Body of pancreas (tissue), 4 donors: ENCODE measurements at regions not wholly inside any gene's neighbourhood (a gene's known extent, or its start where the extent isn't known, plus 50 kb on each side); places are given as distances from the start of the nearest gene placed in this dataset.

Source experiments
- ATAC-seq: fragments of 150-250 bp; one replicate; pipeline ENCODE4 v1.9.1; 2016
- DNase-seq, 4 donors: peaks; one replicate each; pipeline ENCODE4 v3.0.0-alpha.2; 2019
- H3K27ac ChIP-seq, 4 donors: fragments of 200-600 bp; sonication (generic); 1 replicate in 3 of 4; 2 replicates in 1 of 4; pipeline versions ENCODE4 v1.5.1 to v1.6.1; 2016 to 2019; ENCODE audit warnings: mild to moderate bottlenecking in 1 of 4, mixed read lengths in 1 of 4, moderate library complexity in 1 of 4
- H3K27me3 ChIP-seq, 2 donors: fragments of 200-600 bp; sonication (generic); one replicate each; pipeline ENCODE4 v1.6.0; 2016; ENCODE audit warnings: mild to moderate bottlenecking in 1 of 2
- H3K36me3 ChIP-seq, 2 donors: fragments of 200-600 bp; sonication (generic); replicated peaks in 1 of 2; 2 replicates each; pipeline ENCODE4 v1.5.1; 2016; ENCODE audit warnings: low read depth in 2 of 2; ENCODE audit not compliant: insufficient read depth in 1 of 2
- H3K4me1 ChIP-seq: fragments of 200-600 bp; sonication (generic); one replicate; pipeline ENCODE4 v1.6.0; 2016
- H3K4me3 ChIP-seq, 2 donors: fragments of 200-600 bp; sonication (generic); 1 replicate in 1 of 2; 2 replicates in 1 of 2; pipeline ENCODE4 v1.5.1; 2016 to 2019
- H3K9me3 ChIP-seq, 3 donors: fragments of 200-600 bp; sonication (generic); 1 replicate in 2 of 3; 2 replicates in 1 of 3; pipeline ENCODE4 v1.5.1; 2016
- POLR2A ChIP-seq, 3 donors: fragments of 450-650 bp; IDR thresholded peaks; one replicate each; pipeline ENCODE4 v1.6.1; 2016; ENCODE audit warnings: antibody characterized with exemption in 3 of 3, mild to moderate bottlenecking in 2 of 3
- WGBS, 2 donors: methylation state at CpG; one replicate each; pipeline ENCODE4 v1.1.5; 2017; 5-methylcytosine and 5-hydroxymethylcytosine counted together
- intact Hi-C: fragments of 100-400 bp; cut with DNase I; formaldehyde crosslinking; loops from one replicate; pipeline ENCODE4 v1.15.1; 2023
- TF ChIP-seq, protein P1 (sequence below), 7 experiments: fragments of 450-650 bp in 4 of 7; fragments of 200-600 bp in 3 of 7; sonication (generic) in 3 of 7; IDR thresholded peaks; one replicate each; pipeline ENCODE4 v1.5.1; 2016 to 2019; ENCODE audit warnings: antibody characterized with exemption in 7 of 7

DNA sequence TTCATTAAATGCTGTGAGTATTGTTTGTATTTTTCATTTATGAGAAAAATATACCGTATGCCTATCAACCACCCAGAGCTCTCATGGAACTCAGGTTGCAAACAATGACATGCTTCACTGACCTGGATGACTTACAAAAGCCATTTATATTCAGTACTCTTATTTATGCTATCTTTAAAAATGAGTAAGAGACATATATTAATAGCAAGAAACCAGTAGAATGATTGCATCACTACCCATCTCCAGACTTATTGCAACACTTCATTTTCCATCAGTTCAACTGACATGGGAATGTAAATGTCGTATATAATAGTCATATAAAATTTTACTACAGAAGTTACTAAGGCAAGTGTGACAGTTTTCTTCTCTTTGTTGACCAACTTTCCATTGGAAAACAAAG lies 69.1 kb downstream of the OTP start:
- Histone ChIP-seq H3K4me3 (no peak overlapping the region), H3K36me3 (no peaks in the 10 kb centered on the region)

DNA sequence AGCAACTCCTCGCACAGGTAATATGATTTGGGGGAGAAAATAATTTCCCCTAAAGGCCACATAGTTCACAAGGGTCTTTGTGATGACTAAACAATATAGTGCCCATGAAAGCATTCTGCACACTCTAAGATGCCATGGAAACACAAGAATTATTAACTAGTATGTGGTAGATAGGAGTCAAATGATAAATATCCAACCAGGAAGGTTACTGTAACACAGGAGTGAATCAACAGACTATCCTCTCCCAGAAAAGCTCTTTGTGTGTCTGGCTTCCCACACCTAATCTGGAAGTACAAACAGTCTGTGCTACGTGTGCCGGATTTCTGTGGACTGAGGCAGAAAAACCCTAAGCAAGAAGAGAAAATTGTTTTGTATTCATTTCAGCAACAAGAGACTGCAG lies 70.0 kb downstream of the OTP start:
- WGBS, 2 donors: 32 to 33% methylated on average over 3 of the region's 3 CpGs
- Histone ChIP-seq H3K4me3 (no peak overlapping the region), H3K27me3 (no peaks in the 10 kb centered on the region), H3K36me3 (no peaks in the 10 kb centered on the region), H3K9me3 (no peaks in the 10 kb centered on the region), H3K4me1 (peaks cover 3% of the 10 kb centered on the region), H3K27ac (no peak overlapping the region)
- ATAC-seq (no peak), DNase-seq (no peak)
- intact Hi-C loops: no loop called here
- TF ChIP-seq, protein P1, sequence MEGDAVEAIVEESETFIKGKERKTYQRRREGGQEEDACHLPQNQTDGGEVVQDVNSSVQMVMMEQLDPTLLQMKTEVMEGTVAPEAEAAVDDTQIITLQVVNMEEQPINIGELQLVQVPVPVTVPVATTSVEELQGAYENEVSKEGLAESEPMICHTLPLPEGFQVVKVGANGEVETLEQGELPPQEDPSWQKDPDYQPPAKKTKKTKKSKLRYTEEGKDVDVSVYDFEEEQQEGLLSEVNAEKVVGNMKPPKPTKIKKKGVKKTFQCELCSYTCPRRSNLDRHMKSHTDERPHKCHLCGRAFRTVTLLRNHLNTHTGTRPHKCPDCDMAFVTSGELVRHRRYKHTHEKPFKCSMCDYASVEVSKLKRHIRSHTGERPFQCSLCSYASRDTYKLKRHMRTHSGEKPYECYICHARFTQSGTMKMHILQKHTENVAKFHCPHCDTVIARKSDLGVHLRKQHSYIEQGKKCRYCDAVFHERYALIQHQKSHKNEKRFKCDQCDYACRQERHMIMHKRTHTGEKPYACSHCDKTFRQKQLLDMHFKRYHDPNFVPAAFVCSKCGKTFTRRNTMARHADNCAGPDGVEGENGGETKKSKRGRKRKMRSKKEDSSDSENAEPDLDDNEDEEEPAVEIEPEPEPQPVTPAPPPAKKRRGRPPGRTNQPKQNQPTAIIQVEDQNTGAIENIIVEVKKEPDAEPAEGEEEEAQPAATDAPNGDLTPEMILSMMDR (IDR thresholded peaks at IDR 0.05): no peak
- no peak for TF ChIP-seq POLR2A (IDR thresholded peaks at IDR 0.05)

More for the DNA sequence above, 69.1 kb downstream of the OTP start:
- Histone ChIP-seq H3K4me1 (peaks cover 3% of the 10 kb centered on the region), H3K27me3 (no peaks in the 10 kb centered on the region), H3K9me3 (no peaks in the 10 kb centered on the region), H3K27ac (no peak overlapping the region)
- no peak for DNase-seq
- WGBS, 2 donors: 80 to 81% methylated on average over 2 of the region's 2 CpGs
- ATAC-seq: no peak
- intact Hi-C loops: no loop called here
- no peak for TF ChIP-seq POLR2A (IDR thresholded peaks at IDR 0.05)
- TF ChIP-seq, protein P1 (IDR thresholded peaks at IDR 0.05): no peak

DNA sequence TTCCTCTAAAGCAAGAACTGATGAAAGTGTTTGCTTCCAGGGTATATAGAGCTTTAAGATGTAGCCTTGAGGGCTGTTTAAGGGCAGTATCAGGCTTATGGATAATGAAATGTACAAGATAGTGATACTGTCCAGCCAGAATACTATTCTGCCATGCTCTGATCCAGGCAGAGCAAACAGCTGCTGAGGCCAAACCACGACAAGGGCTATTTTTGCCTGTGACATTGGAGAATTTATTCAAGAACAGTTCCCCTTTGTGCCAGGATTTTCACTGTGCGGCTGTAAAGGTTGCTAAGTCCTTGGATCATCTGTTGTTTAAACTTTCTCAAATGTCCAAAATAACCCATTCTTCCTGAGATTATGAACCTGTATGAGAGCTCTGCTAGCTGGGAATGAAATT lies 70.4 kb downstream of the OTP start:
- no peaks in the 10 kb centered on the region for H3K36me3 ChIP-seq
- TF ChIP-seq, protein P1 (IDR thresholded peaks at IDR 0.05): no peak
- no peak for TF ChIP-seq POLR2A (IDR thresholded peaks at IDR 0.05)
- H3K27me3 ChIP-seq: no peaks in the 10 kb centered on the region
- 20 to 28% methylated on average over 2 of the region's 2 CpGs for WGBS, 2 donors
- ATAC-seq (no peak), DNase-seq (no peak)
- peaks cover 3% of the 10 kb centered on the region for H3K4me1 ChIP-seq
- no peak overlapping the region for H3K27ac ChIP-seq
- H3K9me3 ChIP-seq: no peaks in the 10 kb centered on the region
- H3K4me3 ChIP-seq: no peak overlapping the region
- intact Hi-C loops: no loop called here

DNA sequence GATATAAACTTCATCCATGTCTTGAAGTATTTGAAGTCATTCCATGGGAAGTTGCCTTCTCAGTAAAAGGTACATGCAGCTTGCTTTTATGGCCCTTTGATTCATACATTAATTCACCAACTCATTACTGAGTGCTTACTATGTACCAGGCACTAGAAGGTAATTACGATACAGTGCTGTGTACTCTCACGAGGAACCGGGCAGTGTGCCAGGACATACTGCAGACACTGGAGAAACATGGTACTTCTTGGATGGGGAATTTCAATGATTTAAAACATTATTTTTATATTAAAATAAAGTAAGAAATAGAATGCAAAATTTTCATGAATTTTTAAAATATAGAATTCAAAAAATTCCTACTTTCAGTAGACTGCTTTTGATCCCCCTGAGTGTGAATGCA lies 71.4 kb upstream of the WDR41 start:
- TF ChIP-seq POLR2A (IDR thresholded peaks at IDR 0.05): no peak
- TF ChIP-seq, protein P1 (IDR thresholded peaks at IDR 0.05): no peak
- no peaks in the 10 kb centered on the region for H3K27me3 ChIP-seq
- H3K4me1 ChIP-seq: no peaks in the 10 kb centered on the region
- no peaks in the 10 kb centered on the region for H3K36me3 ChIP-seq
- no peak overlapping the region for H3K27ac ChIP-seq
- no peak overlapping the region for H3K4me3 ChIP-seq
- DNase-seq (peak in 1 of 4 donors; percentile 35), ATAC-seq (no peak)
- H3K9me3 ChIP-seq: no peaks in the 10 kb centered on the region
- intact Hi-C loops: no loop called here
- 32 to 39% methylated on average over 3 of the region's 3 CpGs for WGBS, 2 donors

DNA sequence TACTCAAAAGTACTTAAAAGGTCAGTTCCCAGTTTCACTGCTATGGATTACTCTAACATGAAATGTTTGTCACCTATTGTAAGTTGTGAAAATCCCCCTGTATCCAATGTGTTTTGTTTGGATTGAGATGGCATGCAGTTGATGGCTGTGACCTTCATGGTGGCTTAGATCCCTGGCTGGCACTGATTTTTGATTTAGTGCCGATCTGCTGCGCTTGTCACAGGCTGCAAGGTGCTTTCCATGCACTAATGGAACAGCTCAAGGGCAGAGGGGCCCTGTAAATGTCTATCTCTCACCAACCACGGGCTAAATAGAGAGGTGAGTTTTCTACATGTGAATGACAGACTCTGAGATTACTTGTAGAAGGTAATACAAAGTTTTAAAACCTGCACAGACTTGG lies 69.8 kb upstream of the WDR41 start:
- Histone ChIP-seq H3K4me1 (no peaks in the 10 kb centered on the region), H3K27ac (no peak overlapping the region), H3K27me3 (no peaks in the 10 kb centered on the region), H3K4me3 (no peak overlapping the region), H3K9me3 (no peaks in the 10 kb centered on the region), H3K36me3 (no peaks in the 10 kb centered on the region)
- no peak for DNase-seq
- TF ChIP-seq POLR2A (IDR thresholded peaks at IDR 0.05): no peak
- TF ChIP-seq, protein P1 (IDR thresholded peaks at IDR 0.05): no peak
- no peak for ATAC-seq
- intact Hi-C loops: no loop called here
- WGBS, 2 donors: 18 to 26% methylated on average over 3 of the region's 3 CpGs
